Medulla oblongata (tissue), 1 donor: ENCODE measurements at regions not wholly inside any gene's neighbourhood (a gene's known extent, or its start where the extent isn't known, plus 50 kb on each side); places are given as distances from the start of the nearest gene placed in this dataset.
"Not testable (repeated sequence)": the region's sequence is repeated elsewhere in the genome, so short reads cannot be mapped to it uniquely, and the experiment has no call there.

Source experiments
- DNase-seq: peaks from one replicate; pipeline ENCODE4 v3.0.0-alpha.2; 2015; ENCODE audit errors: extremely low spot score

DNA sequence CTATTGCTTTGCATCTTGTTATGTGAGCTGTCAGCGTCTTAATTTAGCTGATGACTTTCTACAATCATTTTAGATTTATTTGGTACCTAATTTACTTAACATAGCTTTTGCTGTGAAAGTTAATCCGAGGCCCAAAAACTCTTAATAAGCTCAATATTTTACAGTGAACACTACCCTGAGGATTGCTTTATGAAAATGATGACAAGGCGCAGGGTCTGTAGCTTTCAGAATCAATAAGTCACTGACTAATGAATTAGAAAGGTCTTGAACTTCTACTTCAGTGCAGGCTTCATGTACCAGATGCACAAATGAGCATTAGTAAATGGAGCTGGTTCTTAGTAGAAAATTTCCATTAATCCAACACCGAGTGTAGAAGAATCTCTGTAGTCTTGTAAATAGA is 81.4 kb upstream of the ZNF366 start:
- no peak for DNase-seq

DNA sequence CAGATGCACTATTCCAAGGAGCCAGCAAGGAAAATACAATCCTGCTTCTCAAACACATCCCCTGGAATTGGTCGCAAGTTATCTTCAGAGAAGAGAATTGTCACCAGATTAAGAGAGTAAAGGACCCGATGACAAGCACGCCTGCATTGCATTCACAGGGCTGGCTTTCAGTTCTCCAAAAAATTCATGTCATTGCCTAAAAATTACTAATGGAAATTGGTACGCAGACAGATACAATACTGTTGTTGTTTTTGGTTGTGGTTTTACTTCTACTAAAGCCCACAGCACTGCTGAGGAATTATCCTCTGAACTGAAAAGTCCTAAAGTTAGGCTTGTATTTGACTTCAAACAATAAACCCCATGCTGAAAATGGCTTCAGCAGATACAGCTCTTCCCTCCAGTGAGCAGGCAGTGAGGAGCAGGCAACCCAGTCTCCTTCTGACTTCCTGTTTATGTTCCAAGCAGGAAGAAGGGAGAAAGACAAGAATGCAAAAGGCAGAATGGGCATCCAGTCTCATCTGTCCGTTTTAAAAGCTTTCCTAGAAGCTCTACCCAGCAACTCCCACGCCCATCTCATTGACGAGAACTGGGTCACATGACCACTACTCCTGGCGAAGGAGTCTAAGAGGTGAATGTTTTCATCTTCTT is 80.6 kb upstream of the ZNF366 start:
- DNase-seq: peak; percentile 26

GRCh38 chr5:72586788-72587530 is 79.7 kb upstream of the ZNF366 start:
- DNase-seq: no peak

GRCh38 chr5:72584466-72584865 is 77.3 kb upstream of the ZNF366 start:
- no peak for DNase-seq

- not testable (repeated sequence) for DNase-seq
Observed at GRCh38 chr5:72579290-72579689, 72.1 kb upstream of the ZNF366 start.

- no peak for DNase-seq
Observed at GRCh38 chr5:72572236-72572765, 65.1 kb upstream of the ZNF366 start.

DNA sequence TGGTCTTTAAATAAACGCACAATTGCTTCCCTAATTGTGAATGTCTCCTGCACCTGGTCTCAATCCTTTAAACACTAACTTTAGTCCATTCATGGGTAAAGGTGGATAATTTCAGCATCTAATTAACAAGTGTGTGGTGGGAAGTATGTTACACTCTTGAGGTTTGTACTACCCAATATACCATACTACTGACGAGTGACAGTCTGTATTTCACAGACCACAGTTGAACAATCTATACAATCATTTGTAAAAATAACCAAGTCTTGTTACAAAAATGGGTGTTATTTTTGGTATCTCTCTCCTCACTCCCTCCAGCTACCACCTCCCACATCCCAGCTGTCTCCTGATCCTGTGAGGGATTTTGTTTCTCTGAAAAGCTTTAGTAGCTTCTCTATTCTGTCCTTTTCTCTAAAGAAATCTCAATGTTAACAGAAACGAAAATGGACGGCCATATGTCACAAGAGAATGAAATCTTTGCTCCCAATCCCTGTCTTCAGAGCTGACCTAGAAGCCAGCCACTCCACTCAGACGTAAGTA is 62.3 kb upstream of the ZNF366 start:
- no peak for DNase-seq

DNA sequence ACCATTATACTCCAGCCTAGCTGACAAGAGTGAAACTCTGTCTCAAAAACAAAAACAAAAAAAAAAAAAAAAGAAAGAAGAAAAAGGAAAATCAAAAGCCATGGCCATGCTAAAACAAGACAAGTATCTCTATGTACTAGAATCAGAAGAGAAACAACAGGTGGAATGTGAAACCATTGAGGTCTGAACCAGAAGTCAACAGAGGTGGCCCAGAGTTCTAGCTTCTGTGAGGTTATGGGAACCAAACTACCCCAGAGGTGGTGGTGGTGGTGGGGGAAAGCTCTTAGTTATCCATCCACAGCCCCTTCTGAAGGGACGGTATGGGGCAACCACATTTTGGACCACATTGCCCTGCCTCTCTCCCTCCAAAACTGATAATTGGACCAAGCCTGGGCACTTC is 59.5 kb upstream of the ZNF366 start:
- no peak for DNase-seq

- DNase-seq: no peak
Observed at GRCh38 chr5:72565513-72566289, 58.5 kb upstream of the ZNF366 start.

- DNase-seq: no peak
Observed at GRCh38 chr5:72562717-72563116, 55.5 kb upstream of the ZNF366 start.

GRCh38 chr5:72561148-72561972 is 54.1 kb upstream of the ZNF366 start:
- DNase-seq: no peak

DNA sequence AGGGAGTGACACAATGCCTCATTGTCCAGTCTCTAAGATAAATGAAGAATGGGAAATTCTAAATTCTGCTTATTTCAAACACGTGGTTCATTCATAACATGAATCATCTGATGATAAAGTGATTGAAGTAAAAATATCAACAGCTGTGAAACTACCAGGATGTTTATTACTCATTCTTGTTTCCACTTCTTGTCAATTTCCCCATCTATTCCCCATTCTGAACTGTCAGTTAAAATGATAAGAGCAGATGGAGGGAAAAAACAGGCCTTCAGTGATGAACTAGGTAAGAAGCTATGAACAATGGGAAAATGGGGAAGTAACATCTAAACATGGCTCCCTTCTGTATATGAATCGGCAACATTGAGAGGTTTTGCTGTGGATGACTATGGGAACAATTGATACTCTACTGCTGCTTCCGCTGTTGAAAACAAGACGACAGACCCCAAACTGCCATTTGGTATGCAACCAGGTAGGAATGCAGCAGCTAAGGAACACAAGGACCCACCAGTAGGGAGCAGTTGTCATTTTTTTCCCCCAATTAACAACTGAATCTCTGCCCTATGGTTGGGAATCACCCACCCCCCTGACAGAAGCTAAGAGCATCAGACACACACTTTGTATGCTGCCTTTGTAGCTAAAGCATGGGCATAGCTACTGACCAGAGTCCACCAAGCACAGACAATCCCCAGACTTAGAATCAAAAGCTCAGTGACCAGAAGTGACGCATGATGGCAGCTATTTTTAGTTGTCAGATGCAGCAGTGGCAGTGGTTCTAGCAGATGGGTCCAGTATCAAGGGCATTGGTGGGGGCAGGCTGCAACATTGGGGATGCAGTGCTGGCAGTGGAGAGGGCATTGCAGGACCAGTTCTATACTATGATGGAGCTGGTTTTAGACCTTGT is 52.9 kb upstream of the ZNF366 start:
- peak; percentile 40 for DNase-seq

GRCh38 chr5:72558383-72558782 is 51.2 kb upstream of the ZNF366 start:
- DNase-seq: no peak

DNA sequence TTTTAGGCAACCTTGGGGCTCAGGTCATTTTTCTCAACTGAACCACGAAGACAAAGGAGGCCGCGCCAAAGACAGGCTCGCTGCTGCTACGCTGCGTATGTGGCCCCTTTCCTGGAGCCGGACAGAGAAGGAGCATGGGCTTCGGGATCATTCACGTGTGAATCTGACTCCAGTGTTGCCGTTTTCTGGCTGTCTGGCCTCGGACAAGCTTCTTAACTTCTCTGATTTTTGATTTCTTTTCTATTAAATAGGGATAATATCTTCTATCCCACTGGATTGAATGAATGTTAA is 50.8 kb upstream of the ZNF366 start:
- DNase-seq: no peak

DNA sequence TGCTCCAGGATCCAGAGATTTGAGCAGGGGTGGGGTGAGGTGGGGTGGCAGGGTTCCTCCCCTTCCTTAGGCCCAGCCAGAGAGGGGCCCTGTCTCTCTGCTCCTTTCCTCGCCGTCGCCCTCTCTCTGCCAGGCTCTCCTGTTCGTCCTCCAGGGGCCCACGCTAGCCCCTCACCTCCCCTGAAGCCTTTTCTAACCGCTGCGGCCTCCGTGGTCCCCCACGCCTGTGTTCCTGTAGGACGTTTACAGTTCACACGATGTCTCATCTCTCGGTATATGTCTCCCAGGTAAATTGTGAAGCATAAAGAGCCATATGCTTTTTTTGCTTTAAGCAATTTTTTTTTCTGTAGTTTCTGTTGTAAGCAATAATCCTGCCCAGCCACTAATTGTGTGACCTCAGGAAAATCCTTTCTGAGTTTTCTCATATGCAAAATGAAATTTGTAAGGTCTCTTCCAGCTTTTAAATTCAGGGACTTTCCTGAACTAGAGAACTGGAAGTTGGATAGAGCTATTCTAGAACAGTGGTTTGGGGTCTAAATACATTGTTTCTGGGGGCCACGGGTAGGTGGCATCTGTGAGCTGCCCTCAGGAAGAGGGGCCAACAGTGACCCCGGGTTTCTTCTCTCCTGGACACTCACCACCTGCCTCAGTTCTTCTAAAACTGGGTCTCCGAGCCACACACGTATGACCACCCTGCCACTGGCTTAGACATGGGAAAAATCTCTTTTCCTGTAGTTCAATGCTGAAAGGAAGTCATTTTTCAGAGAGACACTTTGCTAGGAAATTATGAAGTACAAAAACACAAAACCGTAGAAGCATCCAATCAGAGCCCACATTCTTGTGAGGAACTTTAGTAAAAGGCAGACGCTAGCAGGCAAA is 50.2 kb upstream of the ZNF366 start:
- DNase-seq: no peak
